K562 (cell line): ENCODE measurements at regions not wholly inside any gene's neighbourhood (a gene's known extent, or its start where the extent isn't known, plus 50 kb on each side); places are given as distances from the start of the nearest gene placed in this dataset.

Experiments used
- ATAC-seq: fragments of 200-7000 bp; cut with Tn5 transposase; 3 replicates; pipeline ENCODE4 v1.9.1; 2020; ENCODE audit warnings: moderate library complexity
- BruUV-seq: library from RNA; stranded (reverse); fragments of 400-500 nt; replicated peaks from 2 replicates; lab custom pipeline; 2021; lab: Mats Ljungman, UMichigan
- CTCF ChIA-PET: fragments of 300-600 bp; formaldehyde crosslinking; extraction: SDS; loops from one replicate; lab custom pipeline; 2021; ENCODE audit warnings: low intra/inter-chr PET ratio; lab: Yijun Ruan, JAX
- POLR2A ChIA-PET: fragments of 300-600, 350-650 bp; sonication (Branson Sonifier 250); formaldehyde crosslinking; extraction: SDS; loops from one replicate; lab custom pipeline; 2021; ENCODE audit warnings: antibody characterized with exemption, inconsistent platforms; lab: Yijun Ruan, JAX
- DNase-seq, 4 experiments: peaks; one replicate each; pipeline versions ENCODE4 v3.0.0 to v3.0.0-alpha.2; 2011 to 2018; ENCODE audit warnings: low spot score in 3 of 4, mixed read lengths in 3 of 4; ENCODE audit errors: extremely low read depth in 1 of 4
- FAIRE-seq: peaks from 2 replicates; lab custom pipeline; 2011; peaks lifted over from hg19 to GRCh38; lab: Jason Lieb, UNC
- H2AFZ ChIP-seq: 2 replicates; pipeline ENCODE4 v1.6.0; 2011; ENCODE audit warnings: low read depth, low read length, control low read depth, inconsistent platforms
- H3K27ac ChIP-seq: fragments of 200-600 bp; 3 replicates; pipeline ENCODE4 v1.8.0; 2011; ENCODE audit warnings: low read depth, mild to moderate bottlenecking, control low read depth, inconsistent platforms, low read length, moderate library complexity, mixed read lengths; ENCODE audit errors: extremely low read depth
- H3K27me3 ChIP-seq, 2 experiments: fragments of 300-600 bp in 1 of 2; 2 replicates in 1 of 2; 3 replicates in 1 of 2; pipeline versions ENCODE4 v1.6.0 to v1.8.0; 2011; ENCODE audit warnings: inconsistent platforms in 2 of 2, low read length in 2 of 2, mild to moderate bottlenecking in 1 of 2, mixed read lengths in 1 of 2, moderate library complexity in 1 of 2; ENCODE audit not compliant: control insufficient read depth in 2 of 2, insufficient read depth in 2 of 2
- H3K36me3 ChIP-seq: fragments of 300-600 bp; 3 replicates; pipeline ENCODE4 v1.8.0; 2011; ENCODE audit warnings: mild to moderate bottlenecking, low read length, inconsistent platforms; ENCODE audit not compliant: control insufficient read depth, insufficient read depth
- H3K4me1 ChIP-seq, 2 experiments: fragments of 200-600 bp in 1 of 2; replicated peaks in 1 of 2; 2 replicates in 1 of 2; 3 replicates in 1 of 2; pipeline versions ENCODE4 v1.5.1 to v1.8.0; 2011; ENCODE audit warnings: inconsistent platforms in 2 of 2, low read length in 2 of 2, mild to moderate bottlenecking in 1 of 2, mixed read lengths in 1 of 2, moderate library complexity in 1 of 2; ENCODE audit not compliant: control insufficient read depth in 2 of 2, insufficient read depth in 2 of 2
- H3K4me2 ChIP-seq: 2 replicates; pipeline ENCODE4 v1.6.1; 2011; ENCODE audit warnings: low read length, control low read depth, inconsistent platforms, mixed read lengths; ENCODE audit not compliant: insufficient read depth
- H3K4me3 ChIP-seq: fragments of 200-600 bp; sonication (generic), shearing (Covaris generic); 2 replicates; pipeline ENCODE4 v1.5.1; 2016; ENCODE audit warnings: control low read depth, inconsistent platforms
- H3K79me2 ChIP-seq: fragments of 200-600 bp; 3 replicates; pipeline ENCODE4 v1.8.0; 2011; ENCODE audit warnings: low read length, inconsistent platforms; ENCODE audit not compliant: control insufficient read depth, insufficient read depth
- H3K9ac ChIP-seq, 2 experiments: 2 replicates each; pipeline versions ENCODE4 v1.6.0 to v1.6.1; 2011; ENCODE audit warnings: low read depth in 2 of 2, low read length in 2 of 2, control low read depth in 1 of 2, inconsistent platforms in 1 of 2, mild to moderate bottlenecking in 1 of 2, mixed read lengths in 1 of 2; ENCODE audit not compliant: insufficient read depth in 1 of 2
- H3K9me1 ChIP-seq: one replicate; pipeline ENCODE4 v1.6.0; 2011; ENCODE audit warnings: inconsistent platforms, mild to moderate bottlenecking, low read length, moderate library complexity; ENCODE audit not compliant: control insufficient read depth, insufficient read depth
- H3K9me3 ChIP-seq: replicated peaks from 2 replicates; pipeline ENCODE4 v1.5.1; 2011; ENCODE audit warnings: low read depth, low read length, inconsistent platforms; ENCODE audit not compliant: control insufficient read depth, insufficient read depth
- H4K20me1 ChIP-seq: replicated peaks from 2 replicates; pipeline ENCODE4 v1.6.1; 2011; ENCODE audit warnings: low read length, inconsistent platforms, mixed read lengths; ENCODE audit not compliant: control insufficient read depth, insufficient read depth
- CLOCK ChIP-seq: fragments of 250-450 bp; sonication (Bioruptor Pico); IDR thresholded peaks from 2 replicates; pipeline ENCODE4 v1.4.0; 2020; ENCODE audit warnings: mild to moderate bottlenecking, moderate library complexity, borderline replicate concordance
- TEAD1 ChIP-seq, 2 experiments: fragments of 450-650 bp in 1 of 2; sonication (generic) in 1 of 2; formaldehyde crosslinking; IDR thresholded peaks; 2 replicates each; pipeline versions ENCODE4 v1.4.0 to v1.8.0; 2020 to 2022; ENCODE audit warnings: mild to moderate bottlenecking in 2 of 2, missing genetic modification reagents in 1 of 2
- ZNF134 ChIP-seq: fragments of 250-450 bp; sonication (Bioruptor Pico); conservative IDR thresholded peaks from 2 replicates; pipeline ENCODE4 v1.4.0; 2020
- WGBS: fragments of 100-300 bp; shearing (Covaris generic); methylation state at CpG from one replicate; pipeline ENCODE4 v1.1.6; 2016; ENCODE audit warnings: low coverage, mixed read lengths; ENCODE audit not compliant: insufficient coverage; ENCODE audit errors: missing lambda C conversion rate; 5-methylcytosine and 5-hydroxymethylcytosine counted together
- in situ Hi-C: fragments of 300-500 bp; cut with MboI; formaldehyde crosslinking; loops from 4 replicates; pipeline ENCODE4 v1.15.0; 2018; ENCODE audit warnings: inconsistent platforms, mixed read lengths
- intact Hi-C: fragments of 100-400 bp; cut with micrococcal nuclease; formaldehyde crosslinking; loops from 2 replicates; pipeline ENCODE4 v1.14.2; 2022

DNA sequence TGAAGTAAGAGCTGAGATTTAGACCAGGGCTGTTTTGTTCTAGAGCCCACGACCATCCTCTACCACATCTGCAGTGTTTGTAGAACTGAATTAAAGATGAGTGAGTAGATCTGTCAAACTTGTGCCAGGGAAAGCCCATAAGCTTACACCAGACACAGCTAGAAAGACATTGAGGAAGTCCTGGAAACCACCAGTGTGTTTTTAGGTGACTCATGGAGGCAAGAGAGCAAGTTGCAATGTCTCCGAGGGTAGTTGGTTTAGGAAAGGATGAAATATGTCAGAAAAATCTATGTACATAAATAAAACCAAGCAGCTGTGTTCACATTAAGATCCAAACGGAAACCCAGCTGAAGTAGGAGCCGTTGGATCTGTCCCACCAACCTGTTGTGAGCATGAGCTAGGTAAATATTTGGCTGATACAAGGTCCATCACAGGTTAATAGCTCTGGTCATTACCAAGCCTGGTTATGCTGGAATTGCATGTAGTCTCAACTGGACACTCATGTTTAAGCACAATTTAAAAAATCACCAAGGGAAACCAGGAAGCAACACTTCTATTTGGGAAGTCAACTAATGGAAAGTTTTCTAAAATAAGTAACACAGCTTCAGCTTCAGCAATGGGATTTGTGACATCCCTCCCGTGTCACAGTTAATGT lies 49.9 kb upstream of the PLEKHG3 start:
- H3K79me2 ChIP-seq: no peaks in the 10 kb centered on the region
- no peaks in the 10 kb centered on the region for H3K4me1 ChIP-seq
- intact Hi-C loops (no loop called here), in situ Hi-C loops (no loop called here)
- ChIA-PET CTCF (no interaction called here), POLR2A (no interaction called here)
- 0% methylated on average over 5 of the region's 5 CpGs for WGBS
- no peaks in the 10 kb centered on the region; the same call in 1 of the 2 replicates for H4K20me1 ChIP-seq
- H3K36me3 ChIP-seq: no peaks in the 10 kb centered on the region
- H3K27ac ChIP-seq: no peak overlapping the region
- no peak for FAIRE-seq
- no peaks in the 10 kb centered on the region for H3K9me3 ChIP-seq
- ATAC-seq: no peak
- peaks cover 4 to 15% of the 10 kb centered on the region in 2 experiments; a peak in 3 of 5 replicates for H3K27me3 ChIP-seq
- no peak overlapping the region for H2AFZ ChIP-seq
- no peak for DNase-seq
- TF ChIP-seq ZNF134 (CRISPR knock-in tag) (no peak), TEAD1 (CRISPR knock-in tag; IDR thresholded peaks at IDR 0.05) (no peak), CLOCK (CRISPR knock-in tag) (no peak)
- BruUV-seq: no TSS peak
- H3K4me3 ChIP-seq: no peak overlapping the region
- H3K4me2 ChIP-seq: no peak overlapping the region
- no peaks in the 10 kb centered on the region for H3K9me1 ChIP-seq
- H3K9ac ChIP-seq: no peak overlapping the region
